ENCODE measurements at regions not wholly inside any gene's neighbourhood (a gene's known extent, or its start where the extent isn't known, plus 50 kb on each side); places are given as distances from the start of the nearest gene placed in this dataset.

DNA sequence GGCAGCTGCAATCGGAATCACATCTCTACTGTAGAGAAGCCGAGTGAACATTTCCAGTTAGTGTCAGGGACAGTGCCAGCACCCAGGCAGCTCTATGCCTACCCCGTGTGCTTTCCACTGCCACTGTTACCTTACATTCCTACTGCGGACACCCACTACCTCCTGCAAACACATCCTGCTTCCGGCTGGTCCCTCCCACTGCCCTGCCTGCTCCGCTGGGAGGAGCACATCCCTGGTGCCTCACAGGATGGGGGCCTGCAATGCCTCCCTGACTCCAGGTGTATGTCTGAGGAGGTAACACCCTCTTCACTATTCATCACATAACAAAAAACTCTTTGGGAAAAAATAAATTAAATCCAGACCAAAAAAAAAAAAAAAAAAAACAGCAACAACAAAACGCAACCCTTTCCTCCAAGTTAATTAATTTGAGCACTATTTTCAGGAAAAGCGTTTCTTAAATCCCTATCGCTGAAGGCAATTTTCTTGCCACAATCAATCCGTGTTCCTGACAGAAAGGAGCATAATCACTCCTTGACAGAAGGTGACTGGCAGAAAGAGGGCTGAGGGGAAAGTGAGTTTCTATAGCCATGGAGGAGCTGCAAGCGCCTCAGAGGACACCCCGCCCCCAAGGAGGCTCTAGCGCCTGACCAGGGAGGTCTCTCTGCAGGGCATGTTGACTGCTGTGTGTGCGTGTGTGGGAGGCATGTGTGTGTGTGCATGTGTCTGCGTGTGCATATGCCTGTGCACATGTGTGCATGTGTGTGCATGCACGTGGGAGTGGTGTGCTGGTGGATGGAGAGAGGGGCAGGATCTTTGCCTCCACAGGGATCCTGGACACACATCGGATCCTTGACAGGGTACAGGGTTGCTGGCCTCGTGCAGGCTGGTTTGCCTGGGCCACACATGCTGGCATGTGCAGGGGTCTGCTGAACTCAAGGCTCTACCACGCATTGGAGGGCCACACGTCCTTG is 134.8 kb upstream of the NTM start:
- TF ChIP-seq, protein P1, sequence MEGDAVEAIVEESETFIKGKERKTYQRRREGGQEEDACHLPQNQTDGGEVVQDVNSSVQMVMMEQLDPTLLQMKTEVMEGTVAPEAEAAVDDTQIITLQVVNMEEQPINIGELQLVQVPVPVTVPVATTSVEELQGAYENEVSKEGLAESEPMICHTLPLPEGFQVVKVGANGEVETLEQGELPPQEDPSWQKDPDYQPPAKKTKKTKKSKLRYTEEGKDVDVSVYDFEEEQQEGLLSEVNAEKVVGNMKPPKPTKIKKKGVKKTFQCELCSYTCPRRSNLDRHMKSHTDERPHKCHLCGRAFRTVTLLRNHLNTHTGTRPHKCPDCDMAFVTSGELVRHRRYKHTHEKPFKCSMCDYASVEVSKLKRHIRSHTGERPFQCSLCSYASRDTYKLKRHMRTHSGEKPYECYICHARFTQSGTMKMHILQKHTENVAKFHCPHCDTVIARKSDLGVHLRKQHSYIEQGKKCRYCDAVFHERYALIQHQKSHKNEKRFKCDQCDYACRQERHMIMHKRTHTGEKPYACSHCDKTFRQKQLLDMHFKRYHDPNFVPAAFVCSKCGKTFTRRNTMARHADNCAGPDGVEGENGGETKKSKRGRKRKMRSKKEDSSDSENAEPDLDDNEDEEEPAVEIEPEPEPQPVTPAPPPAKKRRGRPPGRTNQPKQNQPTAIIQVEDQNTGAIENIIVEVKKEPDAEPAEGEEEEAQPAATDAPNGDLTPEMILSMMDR (IDR thresholded peaks at IDR 0.05) = no peak
- TF ChIP-seq EP300 (IDR thresholded peaks at IDR 0.05) (no peak), POLR2AphosphoS5 (IDR thresholded peaks at IDR 0.05) (no peak), POLR2A (IDR thresholded peaks at IDR 0.05) (no peak)

Data from stomach (tissue), 4 donors.